ENCODE measurements at regions not wholly inside any gene's neighbourhood (a gene's known extent, or its start where the extent isn't known, plus 50 kb on each side); places are given as distances from the start of the nearest gene placed in this dataset.

- POLR2A ChIA-PET: no interaction called here
- peaks cover 12% of the 10 kb centered on the region for H3K4me1 ChIP-seq (ENCODE audit: insufficient read depth, low read length, poor library complexity, severe bottlenecking)
- no peak overlapping the region for H3K27ac ChIP-seq (ENCODE audit: low read depth, low read length, poor library complexity, severe bottlenecking)
- peak overlapping the region; percentile 55; the same call in 1 of the 2 replicates for H2AFZ ChIP-seq (ENCODE audit: low read length)
- no peak overlapping the region for H3K4me3 ChIP-seq (ENCODE audit: low read depth, low read length, poor library complexity, severe bottlenecking)
- no peak overlapping the region for H3K4me2 ChIP-seq (ENCODE audit: low read length)
- H3K9me2 ChIP-seq (ENCODE audit: insufficient read depth, low read length): no peaks in the 10 kb centered on the region
- no peaks in the 10 kb centered on the region for H3K36me3 ChIP-seq (ENCODE audit: insufficient read depth, low read length)
- CTCF ChIA-PET (ENCODE audit: unreplicated experiment): no interaction called here
- no peaks in the 10 kb centered on the region for H3K79me2 ChIP-seq (ENCODE audit: insufficient read depth, low read depth, low read length)
- no peak for DNase-seq (ENCODE audit: low spot score)
- intact Hi-C loops (cut with micrococcal nuclease; ENCODE audit: unreplicated experiment): no loop called here
- no TSS peak for BruUV-seq (replicated peaks)
- H3K9me3 ChIP-seq (ENCODE audit: low read length): 0 out of 2 replicates have a peak, but pooled peaks cover 4% of the 10 kb centered on the region
- no peak for TF ChIP-seq EZH2phosphoT487 (IDR thresholded peaks at IDR 0.05; ENCODE audit: borderline replicate concordance, low read depth, low read length)
- TF ChIP-seq CTCF (conservative IDR thresholded peaks at IDR 0.05; ENCODE audit: low read length): no peak
- H4K20me1 ChIP-seq (ENCODE audit: insufficient read depth, low read length): no peaks in the 10 kb centered on the region
These were observed 596.0 kb upstream of the CDH11 start for GRCh38 chr16:65717846-65718245.

DNA sequence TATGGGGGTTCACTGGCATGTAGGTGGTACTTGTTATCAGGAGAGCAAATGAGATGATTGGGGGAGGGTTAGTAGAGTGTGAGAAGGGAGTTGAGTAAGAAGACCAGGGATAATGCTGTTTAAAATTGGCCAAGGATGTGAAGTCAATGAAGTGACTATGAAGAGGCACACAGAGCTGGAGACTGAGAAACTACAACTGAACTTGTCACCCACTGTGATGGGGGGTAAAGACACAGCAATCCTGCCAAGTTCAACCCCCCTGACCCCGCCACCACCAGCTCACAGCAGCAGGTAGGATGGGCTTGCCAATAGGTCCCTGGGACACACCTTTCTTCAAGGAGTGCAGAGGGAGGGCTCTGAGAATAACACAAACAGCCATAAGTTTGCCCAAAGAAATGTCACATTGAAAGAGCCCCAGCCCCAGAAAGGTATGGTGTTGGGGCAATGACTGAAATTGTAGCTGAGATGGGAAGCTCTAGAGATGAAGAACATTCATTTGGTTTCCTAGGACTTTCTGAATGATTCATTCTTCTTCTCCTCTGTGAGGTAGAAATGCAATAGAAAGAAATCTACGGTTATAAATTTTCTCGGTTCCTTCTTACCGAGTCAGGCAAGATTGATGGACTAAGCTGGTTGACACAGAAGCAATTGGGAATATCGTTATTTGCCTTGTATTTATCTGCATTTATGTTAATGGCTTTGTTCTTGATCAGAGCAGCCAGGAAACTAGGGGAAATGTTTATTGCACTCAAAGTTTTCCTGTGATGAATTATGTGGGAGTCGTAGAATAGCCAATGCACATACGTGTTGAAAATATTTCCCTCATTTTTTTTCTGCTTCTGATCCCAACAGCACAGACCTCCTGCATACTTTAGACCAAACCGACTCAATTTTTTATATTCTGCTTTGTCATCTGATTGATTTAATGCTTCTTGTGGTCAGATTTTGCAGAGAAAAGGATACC lies 595.2 kb upstream of the CDH11 start:
- Histone ChIP-seq H3K9me2 (ENCODE audit: insufficient read depth, low read length) (no peaks in the 10 kb centered on the region), H3K4me3 (ENCODE audit: low read depth, low read length, poor library complexity, severe bottlenecking) (no peak overlapping the region), H2AFZ (ENCODE audit: low read length) (no peak overlapping the region), H3K4me1 (ENCODE audit: insufficient read depth, low read length, poor library complexity, severe bottlenecking) (peaks cover 12% of the 10 kb centered on the region), H4K20me1 (ENCODE audit: insufficient read depth, low read length) (no peaks in the 10 kb centered on the region), H3K4me2 (ENCODE audit: low read length) (no peak overlapping the region), H3K79me2 (ENCODE audit: insufficient read depth, low read depth, low read length) (no peaks in the 10 kb centered on the region), H3K36me3 (ENCODE audit: insufficient read depth, low read length) (no peaks in the 10 kb centered on the region), H3K9me3 (ENCODE audit: low read length) (peaks cover 8% of the 10 kb centered on the region; the same call in 1 of the 2 replicates), H3K27ac (ENCODE audit: low read depth, low read length, poor library complexity, severe bottlenecking) (no peak overlapping the region)
- intact Hi-C loops (cut with micrococcal nuclease; ENCODE audit: unreplicated experiment): no loop called here
- BruUV-seq (replicated peaks): no TSS peak
- ChIA-PET POLR2A (no interaction called here), CTCF (ENCODE audit: unreplicated experiment) (no interaction called here)
- no peak for TF ChIP-seq CTCF (conservative IDR thresholded peaks at IDR 0.05; ENCODE audit: low read length)
- DNase-seq (ENCODE audit: low spot score): no peak

GRCh38 chr16:65713181-65713808 lies 591.4 kb upstream of the CDH11 start:
- Histone ChIP-seq H3K4me2 (ENCODE audit: low read length) (0 out of 2 replicates have a peak overlapping the region, but pooled peaks have one; percentile 20), H3K36me3 (ENCODE audit: insufficient read depth, low read length) (no peaks in the 10 kb centered on the region), H3K9me2 (ENCODE audit: insufficient read depth, low read length) (no peaks in the 10 kb centered on the region), H3K4me3 (ENCODE audit: low read depth, low read length, poor library complexity, severe bottlenecking) (no peak overlapping the region), H2AFZ (ENCODE audit: low read length) (peak overlapping the region; percentile 5; the same call in 1 of the 2 replicates), H3K9me3 (ENCODE audit: low read length) (peaks cover 19% of the 10 kb centered on the region), H3K79me2 (ENCODE audit: insufficient read depth, low read depth, low read length) (no peaks in the 10 kb centered on the region), H3K27ac (ENCODE audit: low read depth, low read length, poor library complexity, severe bottlenecking) (no peak overlapping the region), H4K20me1 (ENCODE audit: insufficient read depth, low read length) (no peaks in the 10 kb centered on the region), H3K4me1 (ENCODE audit: insufficient read depth, low read length, poor library complexity, severe bottlenecking) (peaks cover 10% of the 10 kb centered on the region)
- ChIA-PET CTCF (ENCODE audit: unreplicated experiment) (no interaction called here), POLR2A (no interaction called here)
- intact Hi-C loops (cut with micrococcal nuclease; ENCODE audit: unreplicated experiment): no loop called here
- TF ChIP-seq EZH2phosphoT487 (IDR thresholded peaks at IDR 0.05; ENCODE audit: borderline replicate concordance, low read depth, low read length) (no peak), CTCF (conservative IDR thresholded peaks at IDR 0.05; ENCODE audit: low read length) (no peak)
- DNase-seq (ENCODE audit: low spot score): no peak
- no TSS peak for BruUV-seq (replicated peaks)
